ENCODE measurements at regions not wholly inside any gene's neighbourhood (a gene's known extent, or its start where the extent isn't known, plus 50 kb on each side); places are given as distances from the start of the nearest gene placed in this dataset.

GRCh38 chr18:64986906-64987495 lies 763.8 kb upstream of the CDH7 start:
- WGBS (ENCODE audit: insufficient coverage), result no CpG with 5 or more reads among the region's 3 CpGs
- Histone ChIP-seq H3K27ac (ENCODE audit: low read length) (no peak overlapping the region), H3K9me3 (replicated peaks; ENCODE audit: control insufficient read depth, low read depth, low read length) (no peaks in the 10 kb centered on the region), H3K36me3 (ENCODE audit: control insufficient read depth, insufficient read depth, low read length) (no peaks in the 10 kb centered on the region), H3K4me3 (ENCODE audit: low read length) (no peak overlapping the region), H3K4me1 (ENCODE audit: control insufficient read depth, insufficient read depth, low read length) (no peaks in the 10 kb centered on the region), H3K27me3 (ENCODE audit: control insufficient read depth, insufficient read depth, low read length) (no peaks in the 10 kb centered on the region)
- DNase-seq, result no peak

DNA sequence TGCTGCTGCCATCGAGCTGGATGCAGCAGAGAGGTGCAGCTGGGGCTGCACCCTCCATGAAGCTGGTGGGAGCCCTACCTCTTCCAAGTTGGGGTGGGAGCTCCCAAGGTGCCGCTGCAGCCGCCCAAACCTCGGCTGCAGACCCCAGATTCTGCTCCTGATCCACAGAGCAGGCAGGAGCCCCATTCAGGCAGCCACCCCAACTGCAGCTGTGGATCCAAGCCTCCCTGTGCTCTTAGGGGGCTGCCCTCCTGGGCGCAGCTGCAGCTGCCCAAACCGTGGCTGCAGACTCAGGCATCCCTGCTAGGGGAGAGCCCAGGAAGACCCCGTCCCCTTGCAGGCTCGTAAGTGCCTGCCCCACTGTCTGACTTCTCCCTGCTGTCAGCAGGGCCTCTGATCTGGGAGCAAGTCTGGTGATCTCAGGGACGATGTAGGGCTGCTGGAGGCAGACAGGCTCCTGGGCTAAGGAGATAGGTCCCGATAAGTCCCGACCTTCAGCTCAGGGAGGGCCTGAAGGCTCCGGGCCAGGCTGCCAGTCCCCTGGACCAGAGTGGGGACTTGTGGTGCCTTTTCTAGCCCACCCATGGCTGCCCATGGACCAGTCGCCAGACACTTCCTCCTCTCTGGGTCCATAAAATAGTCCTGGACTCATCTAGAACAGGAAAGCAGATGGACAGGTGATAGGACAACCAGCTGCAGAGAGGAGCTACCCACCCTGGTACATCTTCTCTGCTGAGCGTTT lies 767.1 kb upstream of the CDH7 start:
- H3K36me3 ChIP-seq (ENCODE audit: control insufficient read depth, insufficient read depth, low read length), result no peaks in the 10 kb centered on the region
- H3K9me3 ChIP-seq (replicated peaks; ENCODE audit: control insufficient read depth, low read depth, low read length), result no peaks in the 10 kb centered on the region
- no peak for DNase-seq
- no peak overlapping the region for H3K27ac ChIP-seq (ENCODE audit: low read length)
- H3K4me3 ChIP-seq (ENCODE audit: low read length), result no peak overlapping the region
- no peaks in the 10 kb centered on the region for H3K27me3 ChIP-seq (ENCODE audit: control insufficient read depth, insufficient read depth, low read length)
- WGBS (ENCODE audit: insufficient coverage), result 86% methylated on average over 14 of the region's 14 CpGs
- H3K4me1 ChIP-seq (ENCODE audit: control insufficient read depth, insufficient read depth, low read length), result no peaks in the 10 kb centered on the region

GRCh38 chr18:64982414-64983055 lies 768.3 kb upstream of the CDH7 start:
- DNase-seq, result peak; percentile 53
- no peaks in the 10 kb centered on the region for H3K36me3 ChIP-seq (ENCODE audit: control insufficient read depth, insufficient read depth, low read length)
- H3K4me1 ChIP-seq (ENCODE audit: control insufficient read depth, insufficient read depth, low read length), result no peaks in the 10 kb centered on the region
- H3K4me3 ChIP-seq (ENCODE audit: low read length), result no peak overlapping the region
- WGBS (ENCODE audit: insufficient coverage), result 17% methylated on average over 2 of the region's 2 CpGs
- no peak overlapping the region for H3K27ac ChIP-seq (ENCODE audit: low read length)
- H3K9me3 ChIP-seq (replicated peaks; ENCODE audit: control insufficient read depth, low read depth, low read length), result no peaks in the 10 kb centered on the region
- H3K27me3 ChIP-seq (ENCODE audit: control insufficient read depth, insufficient read depth, low read length), result no peaks in the 10 kb centered on the region

DNA sequence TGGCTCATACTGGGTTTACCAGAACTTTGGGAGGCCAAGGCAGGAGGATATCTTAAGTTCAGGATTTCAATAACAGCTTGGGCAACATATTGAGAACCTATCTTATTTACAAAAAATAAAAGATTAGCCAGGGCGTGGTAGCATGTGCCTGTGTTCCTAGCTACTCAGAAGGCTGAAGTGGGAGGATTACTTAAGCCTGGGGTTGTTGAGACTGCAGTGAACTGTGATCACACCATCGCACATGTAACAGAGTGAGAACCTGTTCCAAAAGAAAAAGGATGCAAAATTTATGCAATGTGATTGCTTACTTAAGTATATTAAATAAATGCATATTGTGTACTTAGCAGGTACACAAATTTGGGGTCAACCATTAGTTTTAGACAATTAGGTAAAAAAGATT lies 768.9 kb upstream of the CDH7 start:
- Histone ChIP-seq H3K27ac (ENCODE audit: low read length) (no peak overlapping the region), H3K4me1 (ENCODE audit: control insufficient read depth, insufficient read depth, low read length) (no peaks in the 10 kb centered on the region), H3K9me3 (replicated peaks; ENCODE audit: control insufficient read depth, low read depth, low read length) (no peaks in the 10 kb centered on the region), H3K36me3 (ENCODE audit: control insufficient read depth, insufficient read depth, low read length) (no peaks in the 10 kb centered on the region), H3K4me3 (ENCODE audit: low read length) (no peak overlapping the region), H3K27me3 (ENCODE audit: control insufficient read depth, insufficient read depth, low read length) (no peaks in the 10 kb centered on the region)
- 100% methylated on average over 1 of the region's 2 CpGs for WGBS (ENCODE audit: insufficient coverage)
- DNase-seq, result no peak

- Histone ChIP-seq H3K9me3 (replicated peaks; ENCODE audit: control insufficient read depth, low read depth, low read length) (no peaks in the 10 kb centered on the region), H3K4me1 (ENCODE audit: control insufficient read depth, insufficient read depth, low read length) (no peaks in the 10 kb centered on the region), H3K4me3 (ENCODE audit: low read length) (no peak overlapping the region), H3K27ac (ENCODE audit: low read length) (no peak overlapping the region), H3K27me3 (ENCODE audit: control insufficient read depth, insufficient read depth, low read length) (no peaks in the 10 kb centered on the region), H3K36me3 (ENCODE audit: control insufficient read depth, insufficient read depth, low read length) (no peaks in the 10 kb centered on the region)
- no CpG with 5 or more reads among the region's 2 CpGs for WGBS (ENCODE audit: insufficient coverage)
- DNase-seq, result no peak
These were observed 771.0 kb upstream of the CDH7 start for GRCh38 chr18:64979791-64980190.

GRCh38 chr18:64974391-64975125 lies 776.3 kb upstream of the CDH7 start:
- H3K27ac ChIP-seq (ENCODE audit: low read length), result no peak overlapping the region
- WGBS (ENCODE audit: insufficient coverage), result 80% methylated on average over 2 of the region's 8 CpGs

DNA sequence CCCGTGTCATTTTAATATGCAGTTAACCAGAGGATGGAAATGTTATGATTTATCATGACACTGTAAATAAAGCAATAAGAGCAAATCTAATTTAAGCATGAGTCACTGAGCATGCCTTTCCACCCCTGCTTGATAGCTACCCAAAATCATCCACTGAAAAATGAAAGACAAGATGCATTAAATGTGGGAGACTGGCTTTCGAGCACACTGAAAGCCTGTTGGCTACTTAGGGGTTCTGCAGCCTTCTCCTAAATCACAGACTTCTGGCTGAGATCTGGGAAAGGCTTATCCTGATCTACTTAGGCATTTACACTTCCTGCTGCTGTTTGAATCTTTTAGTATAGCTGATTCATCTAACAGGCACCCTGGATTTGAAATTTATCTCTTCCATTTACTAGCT lies 778.3 kb upstream of the CDH7 start:
- Histone ChIP-seq H3K9me3 (replicated peaks; ENCODE audit: control insufficient read depth, low read depth, low read length) (no peaks in the 10 kb centered on the region), H3K4me1 (ENCODE audit: control insufficient read depth, insufficient read depth, low read length) (no peaks in the 10 kb centered on the region), H3K27ac (ENCODE audit: low read length) (no peak overlapping the region), H3K36me3 (ENCODE audit: control insufficient read depth, insufficient read depth, low read length) (no peaks in the 10 kb centered on the region), H3K4me3 (ENCODE audit: low read length) (no peak overlapping the region), H3K27me3 (ENCODE audit: control insufficient read depth, insufficient read depth, low read length) (no peaks in the 10 kb centered on the region)
- peak; percentile 27 for DNase-seq
- no CpG with 5 or more reads among the region's 2 CpGs for WGBS (ENCODE audit: insufficient coverage)

More at GRCh38 chr18:64974391-64975125, 776.3 kb upstream of the CDH7 start:
- Histone ChIP-seq H3K4me3 (ENCODE audit: low read length) (no peak overlapping the region), H3K9me3 (replicated peaks; ENCODE audit: control insufficient read depth, low read depth, low read length) (no peaks in the 10 kb centered on the region), H3K36me3 (ENCODE audit: control insufficient read depth, insufficient read depth, low read length) (no peaks in the 10 kb centered on the region), H3K4me1 (ENCODE audit: control insufficient read depth, insufficient read depth, low read length) (no peaks in the 10 kb centered on the region), H3K27me3 (ENCODE audit: control insufficient read depth, insufficient read depth, low read length) (no peaks in the 10 kb centered on the region)
- no peak for DNase-seq

DNA sequence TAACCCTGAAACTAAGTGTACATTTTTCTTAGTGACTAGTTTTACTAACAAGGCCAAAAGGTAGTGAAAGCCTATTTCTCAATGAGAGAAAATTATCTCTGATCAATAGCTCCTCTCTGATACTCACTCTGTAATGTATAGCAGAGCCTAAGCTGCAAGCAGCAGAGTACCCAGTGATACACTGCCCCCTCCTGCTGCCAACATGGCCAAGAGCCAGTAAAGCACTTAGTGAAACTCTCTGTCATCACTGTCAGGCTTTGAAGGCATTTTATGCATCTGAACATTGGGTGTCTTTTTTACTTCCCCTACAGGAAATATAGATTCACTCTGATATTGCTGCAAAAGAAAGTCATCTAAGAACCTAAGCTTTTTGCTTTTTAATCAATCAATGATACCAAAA lies 784.1 kb upstream of the CDH7 start:
- no peak overlapping the region for H3K4me3 ChIP-seq (ENCODE audit: low read length)
- H3K4me1 ChIP-seq (ENCODE audit: control insufficient read depth, insufficient read depth, low read length), result no peaks in the 10 kb centered on the region
- DNase-seq, result peak; percentile 20
- H3K9me3 ChIP-seq (replicated peaks; ENCODE audit: control insufficient read depth, low read depth, low read length), result no peaks in the 10 kb centered on the region
- H3K27me3 ChIP-seq (ENCODE audit: control insufficient read depth, insufficient read depth, low read length), result no peaks in the 10 kb centered on the region
- no peak overlapping the region for H3K27ac ChIP-seq (ENCODE audit: low read length)
- H3K36me3 ChIP-seq (ENCODE audit: control insufficient read depth, insufficient read depth, low read length), result no peaks in the 10 kb centered on the region

DNA sequence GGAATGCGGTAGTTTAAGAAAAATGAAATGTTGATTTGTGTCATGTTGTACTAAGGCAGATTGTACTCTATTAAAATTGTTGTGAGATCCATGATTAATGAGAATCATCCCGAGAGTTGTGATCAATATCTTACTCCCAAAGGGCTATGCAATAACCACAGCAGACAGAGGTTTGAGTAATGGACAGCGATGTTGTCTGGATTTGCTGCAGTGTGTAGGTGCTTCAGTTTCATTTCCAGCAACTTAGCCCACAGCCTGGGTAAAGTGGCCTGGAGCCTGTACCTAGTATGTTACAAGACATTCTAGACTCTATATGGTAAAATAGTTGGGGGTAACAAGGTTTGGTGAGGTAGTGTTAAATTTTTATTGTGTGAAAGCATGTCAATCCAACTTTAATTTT lies 794.3 kb upstream of the CDH7 start:
- Histone ChIP-seq H3K9me3 (replicated peaks; ENCODE audit: control insufficient read depth, low read depth, low read length) (no peaks in the 10 kb centered on the region), H3K4me3 (ENCODE audit: low read length) (no peak overlapping the region), H3K27ac (ENCODE audit: low read length) (no peak overlapping the region), H3K36me3 (ENCODE audit: control insufficient read depth, insufficient read depth, low read length) (no peaks in the 10 kb centered on the region), H3K4me1 (ENCODE audit: control insufficient read depth, insufficient read depth, low read length) (no peaks in the 10 kb centered on the region), H3K27me3 (ENCODE audit: control insufficient read depth, insufficient read depth, low read length) (no peaks in the 10 kb centered on the region)
- WGBS (ENCODE audit: insufficient coverage), result no CpG with 5 or more reads among the region's 3 CpGs
- DNase-seq, result no peak

- Histone ChIP-seq H3K9me3 (replicated peaks; ENCODE audit: control insufficient read depth, low read depth, low read length) (peaks cover 10% of the 10 kb centered on the region), H3K36me3 (ENCODE audit: control insufficient read depth, insufficient read depth, low read length) (no peaks in the 10 kb centered on the region), H3K27me3 (ENCODE audit: control insufficient read depth, insufficient read depth, low read length) (no peaks in the 10 kb centered on the region), H3K4me1 (ENCODE audit: control insufficient read depth, insufficient read depth, low read length) (no peaks in the 10 kb centered on the region), H3K4me3 (ENCODE audit: low read length) (no peak overlapping the region), H3K27ac (ENCODE audit: low read length) (no peak overlapping the region)
- 97% methylated on average over 4 of the region's 4 CpGs for WGBS (ENCODE audit: insufficient coverage)
- DNase-seq, result no peak
These were observed 800.9 kb upstream of the CDH7 start for GRCh38 chr18:64949885-64950284.

Measured in muscle of leg (tissue), 3 donors.